ENCODE measurements at regions not wholly inside any gene's neighbourhood (a gene's known extent, or its start where the extent isn't known, plus 50 kb on each side); places are given as distances from the start of the nearest gene placed in this dataset.

- no peak for TF ChIP-seq SIN3A (IDR thresholded peaks at IDR 0.05; ENCODE audit: borderline replicate concordance, insufficient read depth, low read length)
- TF ChIP-seq FOXP2 (optimal IDR thresholded peaks at IDR 0.05; ENCODE audit: borderline replicate concordance, extremely low read depth, extremely low read length, insufficient read depth): no peak
- TF ChIP-seq POLR2AphosphoS5 (IDR thresholded peaks at IDR 0.05; ENCODE audit: low read depth, low read length): no peak
- no peak for TF ChIP-seq REST (IDR thresholded peaks at IDR 0.05; ENCODE audit: insufficient read depth in 1 of 2, low read depth in 2 of 2, low read length in 2 of 2)
- no peak for TF ChIP-seq TAF1 (IDR thresholded peaks at IDR 0.05; ENCODE audit: borderline replicate concordance, insufficient read depth, low read length)
Measured at GRCh38 chr4:81343046-81343445, 128.0 kb upstream of the PRKG2 start.

GRCh38 chr4:81337211-81337610 is 122.2 kb upstream of the PRKG2 start:
- TF ChIP-seq REST (IDR thresholded peaks at IDR 0.05; ENCODE audit: insufficient read depth in 1 of 2, low read depth in 2 of 2, low read length in 2 of 2) (no peak), FOXP2 (optimal IDR thresholded peaks at IDR 0.05; ENCODE audit: borderline replicate concordance, extremely low read depth, extremely low read length, insufficient read depth) (no peak), POLR2AphosphoS5 (IDR thresholded peaks at IDR 0.05; ENCODE audit: low read depth, low read length) (no peak), TAF1 (IDR thresholded peaks at IDR 0.05; ENCODE audit: borderline replicate concordance, insufficient read depth, low read length) (no peak), SIN3A (IDR thresholded peaks at IDR 0.05; ENCODE audit: borderline replicate concordance, insufficient read depth, low read length) (no peak)

DNA sequence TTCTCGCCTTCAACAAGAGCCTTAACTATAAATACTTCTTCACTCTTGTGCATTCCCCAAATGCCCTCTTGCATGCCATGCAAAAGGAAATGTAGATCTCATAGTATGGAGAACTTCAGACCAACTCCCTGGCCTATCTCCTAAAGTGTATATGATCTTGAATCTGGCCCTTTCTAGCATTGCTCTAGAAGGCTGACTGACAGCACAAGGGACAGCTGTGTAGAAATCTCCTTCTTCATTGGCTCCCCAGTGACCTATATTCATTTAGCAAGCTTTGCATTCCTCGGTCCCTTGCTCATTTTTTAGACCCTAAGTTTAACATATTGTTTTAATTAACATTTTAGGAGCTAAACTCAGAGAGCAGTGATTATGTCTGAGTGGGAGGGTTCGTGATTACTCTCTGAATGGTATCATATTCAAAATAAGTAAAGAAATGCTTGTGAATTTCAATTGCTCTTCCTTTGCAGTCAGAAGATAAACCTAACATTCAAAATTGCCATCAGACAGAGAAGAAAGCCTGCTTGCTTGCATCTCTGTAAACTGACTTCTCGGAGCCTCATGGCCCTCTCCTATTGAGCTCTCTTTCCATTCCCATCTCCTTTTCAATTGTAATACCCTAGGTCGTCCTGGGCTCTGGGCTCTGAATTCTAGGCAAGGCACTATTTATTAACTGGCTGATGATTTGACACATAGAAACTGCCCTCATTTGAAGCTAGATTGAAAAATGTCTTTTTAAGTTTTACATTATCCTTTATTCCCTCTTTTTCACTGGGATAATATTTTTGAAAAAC is 120.3 kb upstream of the PRKG2 start:
- no peak for TF ChIP-seq SIN3A (IDR thresholded peaks at IDR 0.05; ENCODE audit: borderline replicate concordance, insufficient read depth, low read length)
- TF ChIP-seq FOXP2 (optimal IDR thresholded peaks at IDR 0.05; ENCODE audit: borderline replicate concordance, extremely low read depth, extremely low read length, insufficient read depth): no peak
- no peak for TF ChIP-seq POLR2AphosphoS5 (IDR thresholded peaks at IDR 0.05; ENCODE audit: low read depth, low read length)
- TF ChIP-seq TAF1 (IDR thresholded peaks at IDR 0.05; ENCODE audit: borderline replicate concordance, insufficient read depth, low read length): no peak
- TF ChIP-seq REST (IDR thresholded peaks at IDR 0.05; ENCODE audit: insufficient read depth in 1 of 2, low read depth in 2 of 2, low read length in 2 of 2): no peak

DNA sequence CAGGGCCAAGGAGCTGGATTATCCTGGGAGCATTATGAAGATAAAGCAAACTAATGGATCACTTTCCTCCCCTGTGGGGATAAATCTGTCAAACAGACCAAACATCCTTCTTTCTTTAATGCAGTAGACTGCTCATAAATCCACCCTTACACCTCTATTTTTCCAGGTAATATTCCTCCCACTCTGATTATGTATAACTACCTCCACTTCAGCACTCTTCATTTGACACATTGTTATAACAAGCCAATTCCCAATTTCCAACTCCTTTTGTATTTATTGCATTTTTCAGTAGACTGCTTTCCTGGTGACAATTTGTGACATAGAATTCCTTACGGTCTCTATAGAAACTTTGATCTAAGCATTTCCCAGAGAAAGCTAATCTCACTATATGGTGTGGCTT is 115.0 kb upstream of the PRKG2 start:
- no peak for TF ChIP-seq REST (IDR thresholded peaks at IDR 0.05; ENCODE audit: insufficient read depth in 1 of 2, low read depth in 2 of 2, low read length in 2 of 2)
- TF ChIP-seq FOXP2 (optimal IDR thresholded peaks at IDR 0.05; ENCODE audit: borderline replicate concordance, extremely low read depth, extremely low read length, insufficient read depth): no peak
- TF ChIP-seq SIN3A (IDR thresholded peaks at IDR 0.05; ENCODE audit: borderline replicate concordance, insufficient read depth, low read length): no peak
- no peak for TF ChIP-seq POLR2AphosphoS5 (IDR thresholded peaks at IDR 0.05; ENCODE audit: low read depth, low read length)
- no peak for TF ChIP-seq TAF1 (IDR thresholded peaks at IDR 0.05; ENCODE audit: borderline replicate concordance, insufficient read depth, low read length)

Measured in PFSK-1 (cell line).